K562 (cell line): ENCODE measurements at regions not wholly inside any gene's neighbourhood (a gene's known extent, or its start where the extent isn't known, plus 50 kb on each side); places are given as distances from the start of the nearest gene placed in this dataset.

Experiments
- ATAC-seq: fragments of 200-7000 bp; cut with Tn5 transposase; 3 replicates; pipeline ENCODE4 v1.9.1; 2020; ENCODE audit warnings: moderate library complexity
- BruUV-seq: library from RNA; stranded (reverse); fragments of 400-500 nt; replicated peaks from 2 replicates; lab custom pipeline; 2021; lab: Mats Ljungman, UMichigan
- CTCF ChIA-PET: fragments of 300-600 bp; formaldehyde crosslinking; extraction: SDS; loops from one replicate; lab custom pipeline; 2021; ENCODE audit warnings: low intra/inter-chr PET ratio; lab: Yijun Ruan, JAX
- POLR2A ChIA-PET: fragments of 300-600, 350-650 bp; sonication (Branson Sonifier 250); formaldehyde crosslinking; extraction: SDS; loops from one replicate; lab custom pipeline; 2021; ENCODE audit warnings: antibody characterized with exemption, inconsistent platforms; lab: Yijun Ruan, JAX
- DNase-seq, 4 experiments: peaks; one replicate each; pipeline versions ENCODE4 v3.0.0 to v3.0.0-alpha.2; 2011 to 2018; ENCODE audit warnings: low spot score in 3 of 4, mixed read lengths in 3 of 4; ENCODE audit errors: extremely low read depth in 1 of 4
- FAIRE-seq: peaks from 2 replicates; lab custom pipeline; 2011; peaks lifted over from hg19 to GRCh38; lab: Jason Lieb, UNC
- H2AFZ ChIP-seq: 2 replicates; pipeline ENCODE4 v1.6.0; 2011; ENCODE audit warnings: low read depth, low read length, control low read depth, inconsistent platforms
- H3K27ac ChIP-seq: fragments of 200-600 bp; 3 replicates; pipeline ENCODE4 v1.8.0; 2011; ENCODE audit warnings: low read depth, mild to moderate bottlenecking, control low read depth, inconsistent platforms, low read length, moderate library complexity, mixed read lengths; ENCODE audit errors: extremely low read depth
- H3K27me3 ChIP-seq, 2 experiments: fragments of 300-600 bp in 1 of 2; 2 replicates in 1 of 2; 3 replicates in 1 of 2; pipeline versions ENCODE4 v1.6.0 to v1.8.0; 2011; ENCODE audit warnings: inconsistent platforms in 2 of 2, low read length in 2 of 2, mild to moderate bottlenecking in 1 of 2, mixed read lengths in 1 of 2, moderate library complexity in 1 of 2; ENCODE audit not compliant: control insufficient read depth in 2 of 2, insufficient read depth in 2 of 2
- H3K36me3 ChIP-seq: fragments of 300-600 bp; 3 replicates; pipeline ENCODE4 v1.8.0; 2011; ENCODE audit warnings: mild to moderate bottlenecking, low read length, inconsistent platforms; ENCODE audit not compliant: control insufficient read depth, insufficient read depth
- H3K4me1 ChIP-seq, 2 experiments: fragments of 200-600 bp in 1 of 2; replicated peaks in 1 of 2; 2 replicates in 1 of 2; 3 replicates in 1 of 2; pipeline versions ENCODE4 v1.5.1 to v1.8.0; 2011; ENCODE audit warnings: inconsistent platforms in 2 of 2, low read length in 2 of 2, mild to moderate bottlenecking in 1 of 2, mixed read lengths in 1 of 2, moderate library complexity in 1 of 2; ENCODE audit not compliant: control insufficient read depth in 2 of 2, insufficient read depth in 2 of 2
- H3K4me2 ChIP-seq: 2 replicates; pipeline ENCODE4 v1.6.1; 2011; ENCODE audit warnings: low read length, control low read depth, inconsistent platforms, mixed read lengths; ENCODE audit not compliant: insufficient read depth
- H3K4me3 ChIP-seq: fragments of 200-600 bp; sonication (generic), shearing (Covaris generic); 2 replicates; pipeline ENCODE4 v1.5.1; 2016; ENCODE audit warnings: control low read depth, inconsistent platforms
- H3K79me2 ChIP-seq: fragments of 200-600 bp; 3 replicates; pipeline ENCODE4 v1.8.0; 2011; ENCODE audit warnings: low read length, inconsistent platforms; ENCODE audit not compliant: control insufficient read depth, insufficient read depth
- H3K9ac ChIP-seq, 2 experiments: 2 replicates each; pipeline versions ENCODE4 v1.6.0 to v1.6.1; 2011; ENCODE audit warnings: low read depth in 2 of 2, low read length in 2 of 2, control low read depth in 1 of 2, inconsistent platforms in 1 of 2, mild to moderate bottlenecking in 1 of 2, mixed read lengths in 1 of 2; ENCODE audit not compliant: insufficient read depth in 1 of 2
- H3K9me1 ChIP-seq: one replicate; pipeline ENCODE4 v1.6.0; 2011; ENCODE audit warnings: inconsistent platforms, mild to moderate bottlenecking, low read length, moderate library complexity; ENCODE audit not compliant: control insufficient read depth, insufficient read depth
- H3K9me3 ChIP-seq: replicated peaks from 2 replicates; pipeline ENCODE4 v1.5.1; 2011; ENCODE audit warnings: low read depth, low read length, inconsistent platforms; ENCODE audit not compliant: control insufficient read depth, insufficient read depth
- H4K20me1 ChIP-seq: replicated peaks from 2 replicates; pipeline ENCODE4 v1.6.1; 2011; ENCODE audit warnings: low read length, inconsistent platforms, mixed read lengths; ENCODE audit not compliant: control insufficient read depth, insufficient read depth
- E2F1 ChIP-seq: sonication (generic); formaldehyde crosslinking; IDR thresholded peaks from 2 replicates; pipeline ENCODE4 v1.8.1; 2023; ENCODE audit warnings: mild to moderate bottlenecking, missing genetic modification reagents, moderate library complexity
- FOXA1 ChIP-seq: fragments of 450-650 bp; IDR thresholded peaks from 2 replicates; pipeline ENCODE4 v1.6.1; 2016; ENCODE audit warnings: mild to moderate bottlenecking, borderline replicate concordance
- MBD1 ChIP-seq: fragments of 250-450 bp; sonication (Bioruptor Pico); IDR thresholded peaks from 2 replicates; pipeline ENCODE4 v1.8.0; 2022; ENCODE audit warnings: inconsistent platforms
- MCM3 ChIP-seq: fragments of 450-650 bp; IDR thresholded peaks from 2 replicates; pipeline ENCODE4 v1.6.1; 2016
- PHF8 ChIP-seq: fragments of 200-600 bp; sonication (generic); IDR thresholded peaks from 2 replicates; pipeline ENCODE4 v1.6.1; 2012; ENCODE audit warnings: mixed run types, mild to moderate bottlenecking, inconsistent platforms, low read length, moderate library complexity, borderline replicate concordance
- POLR2AphosphoS5 ChIP-seq: IDR thresholded peaks from 2 replicates; pipeline ENCODE4 v1.6.1; 2011; ENCODE audit warnings: mild to moderate bottlenecking, low read depth, low read length, moderate library complexity; ENCODE audit not compliant: control insufficient read depth, insufficient read depth
- ZC3H8 ChIP-seq: fragments of 450-650 bp; IDR thresholded peaks from 2 replicates; pipeline ENCODE4 v1.6.1; 2017
- ZNF274 ChIP-seq: IDR thresholded peaks from 2 replicates; pipeline ENCODE4 v1.6.1; 2011; ENCODE audit warnings: low read depth, mild to moderate bottlenecking, low read length, moderate library complexity, borderline replicate concordance
- ZNF384 ChIP-seq: IDR thresholded peaks from 2 replicates; pipeline ENCODE4 v1.6.1; 2012; ENCODE audit warnings: low read depth, low read length, improper control_type of control experiment
- WGBS: fragments of 100-300 bp; shearing (Covaris generic); methylation state at CpG from one replicate; pipeline ENCODE4 v1.1.6; 2016; ENCODE audit warnings: low coverage, mixed read lengths; ENCODE audit not compliant: insufficient coverage; ENCODE audit errors: missing lambda C conversion rate; 5-methylcytosine and 5-hydroxymethylcytosine counted together
- in situ Hi-C: fragments of 300-500 bp; cut with MboI; formaldehyde crosslinking; loops from 4 replicates; pipeline ENCODE4 v1.15.0; 2018; ENCODE audit warnings: inconsistent platforms, mixed read lengths
- intact Hi-C: fragments of 100-400 bp; cut with micrococcal nuclease; formaldehyde crosslinking; loops from 2 replicates; pipeline ENCODE4 v1.14.2; 2022

- H3K9ac ChIP-seq: no peak overlapping the region
- no TSS peak for BruUV-seq
- H3K9me3 ChIP-seq: no peaks in the 10 kb centered on the region
- no peaks in the 10 kb centered on the region for H3K36me3 ChIP-seq
- no peak overlapping the region for H3K27ac ChIP-seq
- H3K4me3 ChIP-seq: no peak overlapping the region
- H3K9me1 ChIP-seq: no peaks in the 10 kb centered on the region
- no peak for ATAC-seq
- no peak for DNase-seq
- intact Hi-C loops: no loop called here
- WGBS: 0% methylated on average over 1 of the region's 1 CpG
- H4K20me1 ChIP-seq: no peaks in the 10 kb centered on the region
- no peak overlapping the region for H3K4me2 ChIP-seq
- in situ Hi-C loops: no loop called here
- POLR2A ChIA-PET: no interaction called here
- H3K79me2 ChIP-seq: no peaks in the 10 kb centered on the region
- H3K4me1 ChIP-seq: no peaks in the 10 kb centered on the region
- H3K27me3 ChIP-seq: no peaks in the 10 kb centered on the region
- CTCF ChIA-PET: no interaction called here
- no peak for FAIRE-seq
- TF ChIP-seq ZNF384 (no peak), ZNF274 (no peak), PHF8 (no peak), E2F1 (CRISPR knock-in tag) (no peak), FOXA1 (no peak), POLR2AphosphoS5 (no peak), MBD1 (no peak), MCM3 (no peak), ZC3H8 (no peak)
- no peak overlapping the region for H2AFZ ChIP-seq
Measured at GRCh38 chrX:27242581-27242980, 220.6 kb downstream of the PPP4R3C start.
